ENCODE measurements at regions not wholly inside any gene's neighbourhood (a gene's known extent, or its start where the extent isn't known, plus 50 kb on each side); places are given as distances from the start of the nearest gene placed in this dataset.
"Not testable (repeated sequence)": the region's sequence is repeated elsewhere in the genome, so short reads cannot be mapped to it uniquely, and the experiment has no call there.

GRCh38 chr5:24222876-24223275, 421.9 kb downstream of the CDH10 start:
- WGBS, 2 donors = 85 to 92% methylated on average over 2 of the region's 2 CpGs
- H3K9me3 ChIP-seq (ENCODE audit: control insufficient read depth in 4 of 4, insufficient read depth in 3 of 4, low read length in 3 of 4) = peaks cover 0 to 9% (median 3%) of the 10 kb centered on the region in 4 donors
- DNase-seq (no peak), ATAC-seq (ENCODE audit: insufficient read depth, low FRiP score) (no peak)
- no peaks in the 10 kb centered on the region for H3K4me1 ChIP-seq (ENCODE audit: control insufficient read depth in 5 of 5, insufficient read depth in 5 of 5, low read length in 5 of 5)
- H3K36me3 ChIP-seq (ENCODE audit: control insufficient read depth in 4 of 4, insufficient read depth in 4 of 4, low read length in 4 of 4) = no peaks in the 10 kb centered on the region
- H3K9ac ChIP-seq (ENCODE audit: insufficient read depth in 1 of 2, low read length in 2 of 2) = no peak overlapping the region
- H3K27me3 ChIP-seq (ENCODE audit: control insufficient read depth in 3 of 3, insufficient read depth in 3 of 3, low read length in 2 of 3) = no peaks in the 10 kb centered on the region
- H3K4me3 ChIP-seq = no peak overlapping the region
- TF ChIP-seq CTCF (IDR thresholded peaks at IDR 0.05; ENCODE audit: control extremely low read depth, extremely low read depth) = no peak
- no peak overlapping the region for H3K27ac ChIP-seq (ENCODE audit: low read depth in 1 of 2, low read length in 1 of 2)

- Histone ChIP-seq H3K9me3 (ENCODE audit: control insufficient read depth in 4 of 4, insufficient read depth in 3 of 4, low read length in 3 of 4) (peaks cover 0 to 9% (median 3%) of the 10 kb centered on the region in 4 donors), H3K4me3 (no peak overlapping the region), H3K36me3 (ENCODE audit: control insufficient read depth in 4 of 4, insufficient read depth in 4 of 4, low read length in 4 of 4) (no peaks in the 10 kb centered on the region), H3K9ac (ENCODE audit: insufficient read depth in 1 of 2, low read length in 2 of 2) (no peak overlapping the region), H3K27me3 (ENCODE audit: control insufficient read depth in 3 of 3, insufficient read depth in 3 of 3, low read length in 2 of 3) (no peaks in the 10 kb centered on the region), H3K27ac (ENCODE audit: low read depth in 1 of 2, low read length in 1 of 2) (no peak overlapping the region), H3K4me1 (ENCODE audit: control insufficient read depth in 5 of 5, insufficient read depth in 5 of 5, low read length in 5 of 5) (no peaks in the 10 kb centered on the region)
- ATAC-seq (ENCODE audit: insufficient read depth, low FRiP score) (no peak), DNase-seq (no peak)
- TF ChIP-seq CTCF (IDR thresholded peaks at IDR 0.05; ENCODE audit: control extremely low read depth, extremely low read depth) = no peak
These were observed 419.7 kb downstream of the CDH10 start for GRCh38 chr5:24225051-24225450.

- no peaks in the 10 kb centered on the region for H3K4me1 ChIP-seq (ENCODE audit: control insufficient read depth in 5 of 5, insufficient read depth in 5 of 5, low read length in 5 of 5)
- ATAC-seq (ENCODE audit: insufficient read depth, low FRiP score) = no peak
- H3K9me3 ChIP-seq (ENCODE audit: control insufficient read depth in 4 of 4, insufficient read depth in 3 of 4, low read length in 3 of 4) = peaks cover 0 to 2% (median 0%) of the 10 kb centered on the region in 4 donors
- no peaks in the 10 kb centered on the region for H3K36me3 ChIP-seq (ENCODE audit: control insufficient read depth in 4 of 4, insufficient read depth in 4 of 4, low read length in 4 of 4)
- H3K9ac ChIP-seq (ENCODE audit: insufficient read depth in 1 of 2, low read length in 2 of 2) = no peak overlapping the region
- no peak overlapping the region for H3K4me3 ChIP-seq
- no peak overlapping the region for H3K27ac ChIP-seq (ENCODE audit: low read depth in 1 of 2, low read length in 1 of 2)
- WGBS, 2 donors = 55 to 79% methylated on average over 1 of the region's 1 CpG
- H3K27me3 ChIP-seq (ENCODE audit: control insufficient read depth in 3 of 3, insufficient read depth in 3 of 3, low read length in 2 of 3) = no peaks in the 10 kb centered on the region
- DNase-seq = peak in 1 of 3 donors; percentile 14
- TF ChIP-seq CTCF (IDR thresholded peaks at IDR 0.05; ENCODE audit: control extremely low read depth, extremely low read depth) = no peak
These were observed 418.3 kb downstream of the CDH10 start for GRCh38 chr5:24226479-24226878.

- 86 to 89% methylated on average over 5 of the region's 5 CpGs for WGBS, 2 donors
- DNase-seq; H3K9me3 ChIP-seq (ENCODE audit: control insufficient read depth in 4 of 4, insufficient read depth in 3 of 4, low read length in 3 of 4): not testable (repeated sequence)
These were observed 416.9 kb downstream of the CDH10 start for GRCh38 chr5:24227881-24228280.

More at GRCh38 chr5:24227881-24228280, 416.9 kb downstream of the CDH10 start:
- not testable (repeated sequence) for H3K36me3 ChIP-seq (ENCODE audit: control insufficient read depth in 4 of 4, insufficient read depth in 4 of 4, low read length in 4 of 4); H3K9ac ChIP-seq (ENCODE audit: insufficient read depth in 1 of 2, low read length in 2 of 2); ATAC-seq (ENCODE audit: insufficient read depth, low FRiP score); H3K4me1 ChIP-seq (ENCODE audit: control insufficient read depth in 5 of 5, insufficient read depth in 5 of 5, low read length in 5 of 5); H3K4me3 ChIP-seq; H3K27me3 ChIP-seq (ENCODE audit: control insufficient read depth in 3 of 3, insufficient read depth in 3 of 3, low read length in 2 of 3); H3K27ac ChIP-seq (ENCODE audit: low read depth in 1 of 2, low read length in 1 of 2)
